Renal cortical epithelial cell (primary cell): ENCODE measurements at regions not wholly inside any gene's neighbourhood (a gene's known extent, or its start where the extent isn't known, plus 50 kb on each side); places are given as distances from the start of the nearest gene placed in this dataset.
A peak's percentile ranks its signal among the peaks of the same experiment; 100 is the strongest.
"Not testable (repeated sequence)": the region's sequence is repeated elsewhere in the genome, so short reads cannot be mapped to it uniquely, and the experiment has no call there.

Experiments used
- DNase-seq: peaks from one replicate; pipeline ENCODE4 v3.0.0-alpha.2; 2011; ENCODE audit warnings: low read depth

- no peak for DNase-seq
Measured at GRCh38 chr2:240240017-240240734, 99.7 kb upstream of the OTOS start.

GRCh38 chr2:240240781-240241180, 100.3 kb upstream of the OTOS start:
- DNase-seq = no peak

DNA sequence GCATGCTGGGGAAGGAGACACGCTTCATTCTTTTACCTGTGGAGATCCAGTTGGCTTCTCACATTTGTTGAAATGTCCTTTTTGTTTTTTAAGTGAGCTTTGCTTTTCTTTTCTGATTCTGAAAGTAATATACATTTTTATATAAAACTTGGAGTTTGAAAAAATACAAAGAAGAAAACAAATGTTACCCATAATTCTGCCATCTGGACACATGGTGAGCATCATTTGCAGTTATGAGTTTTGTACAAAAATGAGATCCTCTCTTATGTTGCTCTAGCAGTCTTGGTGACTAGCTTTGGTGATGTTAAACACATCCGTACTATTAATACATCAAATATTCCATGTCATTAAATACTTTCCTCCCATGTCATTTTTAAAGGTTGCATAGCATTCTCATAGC, 101.1 kb upstream of the OTOS start:
- no peak for DNase-seq

GRCh38 chr2:240243049-240243448, 102.6 kb upstream of the OTOS start:
- not testable (repeated sequence) for DNase-seq

GRCh38 chr2:240244543-240244942, 104.1 kb upstream of the OTOS start:
- peak; percentile 13 for DNase-seq

DNA sequence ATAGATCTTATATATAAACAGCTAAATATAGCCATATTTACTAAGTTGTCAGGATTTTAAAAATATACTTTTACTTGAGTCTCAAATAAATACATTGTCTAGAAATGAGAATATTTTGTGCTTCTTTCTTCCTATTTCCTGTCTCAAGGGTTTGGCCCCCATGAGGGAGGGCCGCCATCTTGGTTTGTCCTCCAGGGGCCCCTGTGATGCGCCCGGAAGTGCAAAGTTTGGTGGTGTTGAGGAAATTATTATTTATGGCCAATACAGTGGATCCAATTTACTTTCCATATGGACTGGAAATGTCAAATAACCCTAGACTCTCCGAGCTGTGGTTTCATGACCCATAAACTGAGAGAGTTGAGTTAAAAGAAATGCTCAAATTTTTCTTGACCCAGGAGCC, 104.7 kb upstream of the OTOS start:
- DNase-seq = no peak

- no peak for DNase-seq
Measured at GRCh38 chr2:240245706-240246105, 105.2 kb upstream of the OTOS start.

- DNase-seq = no peak
Measured at GRCh38 chr2:240246173-240246820, 105.8 kb upstream of the OTOS start.

- no peak for DNase-seq
Measured at GRCh38 chr2:240247241-240247867, 106.9 kb upstream of the OTOS start.

GRCh38 chr2:240247868-240248720, 107.6 kb upstream of the OTOS start:
- DNase-seq = no peak

DNA sequence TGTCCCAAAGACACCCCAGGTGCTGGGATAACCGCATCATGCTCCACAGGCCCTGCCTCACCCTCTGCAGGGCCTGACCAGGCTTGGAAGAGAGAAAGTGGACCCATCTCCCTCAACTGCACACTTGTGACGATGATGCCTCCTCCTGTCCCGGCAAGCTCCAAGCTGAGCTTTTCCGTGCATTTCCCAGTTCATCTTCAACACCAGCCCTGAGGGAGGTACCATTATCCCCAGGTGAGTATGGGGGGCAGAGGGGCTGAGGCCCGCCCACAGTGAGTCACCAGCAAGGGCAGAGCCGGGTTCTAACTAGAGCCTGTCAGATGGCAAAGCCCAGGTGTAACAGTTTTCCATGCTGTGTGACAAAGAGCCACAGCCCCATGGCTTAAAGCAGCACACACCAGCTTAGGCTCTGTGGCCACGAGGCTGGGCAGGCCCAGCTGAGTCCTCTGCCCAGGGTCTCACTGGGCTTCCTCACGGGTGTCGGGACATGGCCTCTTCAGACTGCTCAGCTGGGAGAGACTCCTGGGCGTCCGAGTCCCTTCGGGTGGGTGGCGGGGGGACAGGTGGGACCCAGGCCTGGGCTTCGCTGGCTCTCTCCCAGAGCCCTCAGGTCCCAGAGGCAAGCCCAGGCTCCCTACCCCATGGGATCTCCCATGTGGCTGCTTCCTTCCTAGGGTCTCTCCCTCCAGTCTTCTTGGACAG, 108.4 kb upstream of the OTOS start:
- DNase-seq = no peak

DNA sequence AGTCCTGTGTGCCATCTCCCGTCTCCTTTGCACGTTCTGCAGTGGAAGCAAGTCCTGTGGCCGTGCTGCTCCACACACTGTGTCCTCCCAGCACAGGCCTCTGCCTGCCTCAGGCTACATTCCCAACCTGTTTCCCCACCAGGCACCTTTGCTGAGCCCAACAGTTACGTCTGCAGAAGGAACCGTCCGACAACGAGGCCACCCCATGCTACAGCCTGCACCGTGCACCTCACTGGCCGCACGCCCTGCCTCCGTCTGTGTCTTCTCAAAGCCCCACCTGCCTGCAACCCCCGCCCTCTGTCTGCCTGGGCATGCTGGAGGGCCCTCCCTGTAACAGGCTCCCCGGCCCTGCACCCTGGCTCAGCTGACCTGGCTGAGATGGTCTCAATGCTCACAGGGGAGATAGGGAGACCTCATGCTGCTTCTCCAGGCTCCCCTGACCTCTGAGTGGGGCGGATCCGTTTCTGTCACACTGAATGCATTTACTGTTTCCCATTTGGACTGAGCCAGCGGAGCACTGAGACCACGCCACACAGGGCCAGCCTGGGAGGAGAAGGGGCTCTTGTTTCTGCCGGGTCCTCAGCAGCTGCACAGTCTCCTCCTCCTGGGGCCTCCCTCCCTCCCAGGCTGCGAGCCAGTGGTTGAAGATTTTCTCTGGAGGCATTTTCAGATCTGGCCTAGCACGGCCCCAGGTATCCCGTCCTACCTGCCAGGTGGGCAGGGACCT, 109.1 kb upstream of the OTOS start:
- DNase-seq = no peak

- DNase-seq = no peak
Measured at GRCh38 chr2:240250150-240250984, 109.9 kb upstream of the OTOS start.

DNA sequence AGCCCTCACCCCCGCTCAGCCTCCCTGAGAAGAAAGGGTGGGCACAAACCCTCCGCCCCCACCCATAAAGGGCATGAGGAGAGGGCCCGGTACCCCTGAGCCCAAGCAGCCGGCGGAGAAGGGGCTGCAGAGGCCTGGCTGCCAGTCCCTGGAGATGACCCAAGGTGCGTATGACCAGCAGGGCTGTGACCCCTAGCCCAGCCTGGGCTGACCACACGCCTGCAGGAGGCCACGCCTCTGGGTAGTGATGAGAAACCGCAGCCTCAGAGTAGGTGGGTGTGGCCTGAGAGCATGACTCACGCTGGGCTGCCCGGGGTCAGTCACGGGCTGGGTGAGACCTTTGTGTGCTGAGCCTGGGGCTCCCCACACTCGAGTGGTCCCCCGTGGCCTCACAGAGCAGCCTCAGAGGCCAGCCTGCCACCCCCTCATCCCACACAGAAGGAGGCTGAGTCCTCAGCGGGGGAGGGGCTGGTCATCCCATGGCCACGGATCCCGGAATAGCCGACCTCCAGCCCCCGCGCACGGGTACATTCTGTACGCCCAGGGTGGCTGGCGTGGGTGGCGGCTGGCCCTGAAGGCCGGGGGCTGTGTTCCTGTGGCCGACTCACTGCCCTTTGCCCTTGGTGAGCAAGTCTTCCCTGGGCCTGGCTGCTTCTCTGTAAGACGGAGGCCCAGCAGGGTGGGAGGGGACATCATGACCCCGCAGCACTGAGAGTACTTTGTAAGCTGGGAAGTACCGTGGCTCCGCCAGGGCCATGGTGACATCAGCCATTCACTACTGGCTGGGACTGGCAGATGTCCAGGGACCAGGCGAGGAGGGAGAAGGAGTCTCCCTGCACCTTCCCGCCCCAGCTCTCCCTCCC, 110.8 kb upstream of the OTOS start:
- DNase-seq = peak; percentile 97

DNA sequence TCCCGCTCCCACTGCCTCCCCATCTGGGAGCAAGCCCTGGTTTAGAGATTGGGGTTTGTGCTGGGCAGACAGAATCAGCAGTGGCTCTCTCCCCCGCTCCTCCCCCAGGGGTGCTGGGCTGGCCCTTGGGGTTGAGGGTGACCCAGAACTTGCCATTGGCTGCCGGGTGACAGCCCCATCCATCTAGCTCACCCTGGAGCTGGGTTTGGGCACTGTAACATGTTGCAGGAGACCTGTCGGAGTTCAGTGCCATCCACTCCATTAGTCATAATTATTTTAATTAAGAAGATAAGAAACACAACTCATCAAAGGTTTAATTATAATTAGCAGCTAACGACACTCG, 111.4 kb upstream of the OTOS start:
- peak; percentile 7 for DNase-seq

GRCh38 chr2:240252191-240252871, 111.9 kb upstream of the OTOS start:
- DNase-seq = no peak

GRCh38 chr2:240252872-240253511, 112.5 kb upstream of the OTOS start:
- no peak for DNase-seq

GRCh38 chr2:240253583-240254145, 113.2 kb upstream of the OTOS start:
- no peak for DNase-seq
